IMR-90 (cell line): ENCODE measurements at regions not wholly inside any gene's neighbourhood (a gene's known extent, or its start where the extent isn't known, plus 50 kb on each side); places are given as distances from the start of the nearest gene placed in this dataset.

Source experiments
- BHLHE40 ChIP-seq: fragments of 150-350 bp; IDR thresholded peaks from 2 replicates; pipeline ENCODE4 v1.6.1; 2016; ENCODE audit warnings: mild to moderate bottlenecking, low read depth, low read length
- MXI1 ChIP-seq: IDR thresholded peaks from 2 replicates; pipeline ENCODE4 v1.6.1; 2012; ENCODE audit warnings: low read depth, mild to moderate bottlenecking, low read length, moderate library complexity, borderline replicate concordance
- POLR2A ChIP-seq: IDR thresholded peaks from 2 replicates; pipeline ENCODE4 v1.6.1; 2012; ENCODE audit warnings: mild to moderate bottlenecking, low read depth, low read length
- RAD21 ChIP-seq: IDR thresholded peaks from 2 replicates; pipeline ENCODE4 v1.6.1; 2012; ENCODE audit warnings: low read length, improper control_type of control experiment
- RFX5 ChIP-seq: IDR thresholded peaks from 2 replicates; pipeline ENCODE4 v1.8.0; 2012; ENCODE audit warnings: low read depth, mild to moderate bottlenecking, low read length, moderate library complexity
- TF ChIP-seq, protein P1 (sequence below): conservative IDR thresholded peaks from 2 replicates; pipeline ENCODE4 v1.5.1; 2012; ENCODE audit warnings: mild to moderate bottlenecking, low read depth, low read length, improper control_type of control experiment
- TF ChIP-seq, protein P2 (sequence below): fragments of 150-350 bp; IDR thresholded peaks from 2 replicates; pipeline ENCODE4 v1.6.1; 2017; ENCODE audit warnings: mild to moderate bottlenecking, antibody characterized with exemption, low read length, low read depth

DNA sequence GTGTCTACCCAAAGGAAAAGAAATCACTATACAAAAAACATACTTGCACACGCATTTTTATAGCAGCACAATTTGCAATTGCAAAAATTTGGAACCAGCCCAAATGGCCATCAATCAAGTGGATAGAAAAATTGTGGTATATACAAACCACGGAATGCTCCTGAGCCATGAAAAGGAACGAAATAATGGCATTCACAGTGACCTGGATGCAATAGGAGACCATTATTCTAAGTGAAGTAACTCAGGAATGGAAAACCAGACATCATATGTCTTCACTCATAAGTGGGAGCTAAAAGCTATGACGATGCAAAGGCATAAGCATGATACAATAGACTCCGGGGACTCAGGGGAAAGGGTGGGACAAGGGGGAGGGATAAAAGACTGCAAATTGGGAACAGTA lies 78.4 kb downstream of the ENC1 start:
- TF ChIP-seq, protein P1, sequence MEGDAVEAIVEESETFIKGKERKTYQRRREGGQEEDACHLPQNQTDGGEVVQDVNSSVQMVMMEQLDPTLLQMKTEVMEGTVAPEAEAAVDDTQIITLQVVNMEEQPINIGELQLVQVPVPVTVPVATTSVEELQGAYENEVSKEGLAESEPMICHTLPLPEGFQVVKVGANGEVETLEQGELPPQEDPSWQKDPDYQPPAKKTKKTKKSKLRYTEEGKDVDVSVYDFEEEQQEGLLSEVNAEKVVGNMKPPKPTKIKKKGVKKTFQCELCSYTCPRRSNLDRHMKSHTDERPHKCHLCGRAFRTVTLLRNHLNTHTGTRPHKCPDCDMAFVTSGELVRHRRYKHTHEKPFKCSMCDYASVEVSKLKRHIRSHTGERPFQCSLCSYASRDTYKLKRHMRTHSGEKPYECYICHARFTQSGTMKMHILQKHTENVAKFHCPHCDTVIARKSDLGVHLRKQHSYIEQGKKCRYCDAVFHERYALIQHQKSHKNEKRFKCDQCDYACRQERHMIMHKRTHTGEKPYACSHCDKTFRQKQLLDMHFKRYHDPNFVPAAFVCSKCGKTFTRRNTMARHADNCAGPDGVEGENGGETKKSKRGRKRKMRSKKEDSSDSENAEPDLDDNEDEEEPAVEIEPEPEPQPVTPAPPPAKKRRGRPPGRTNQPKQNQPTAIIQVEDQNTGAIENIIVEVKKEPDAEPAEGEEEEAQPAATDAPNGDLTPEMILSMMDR, result no peak
- no peak for TF ChIP-seq MXI1
- no peak for TF ChIP-seq POLR2A
- no peak for TF ChIP-seq BHLHE40
- TF ChIP-seq, protein P2, sequence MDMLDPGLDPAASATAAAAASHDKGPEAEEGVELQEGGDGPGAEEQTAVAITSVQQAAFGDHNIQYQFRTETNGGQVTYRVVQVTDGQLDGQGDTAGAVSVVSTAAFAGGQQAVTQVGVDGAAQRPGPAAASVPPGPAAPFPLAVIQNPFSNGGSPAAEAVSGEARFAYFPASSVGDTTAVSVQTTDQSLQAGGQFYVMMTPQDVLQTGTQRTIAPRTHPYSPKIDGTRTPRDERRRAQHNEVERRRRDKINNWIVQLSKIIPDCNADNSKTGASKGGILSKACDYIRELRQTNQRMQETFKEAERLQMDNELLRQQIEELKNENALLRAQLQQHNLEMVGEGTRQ, result no peak
- no peak for TF ChIP-seq RAD21
- no peak for TF ChIP-seq RFX5
